Thoracic aorta (tissue), 2 donors: ENCODE measurements at regions not wholly inside any gene's neighbourhood (a gene's known extent, or its start where the extent isn't known, plus 50 kb on each side); places are given as distances from the start of the nearest gene placed in this dataset.

ENCODE experiments used
- ATAC-seq: fragments of 150-250 bp; one replicate; pipeline ENCODE4 v1.8.0; 2017; ENCODE audit warnings: low read depth; ENCODE audit not compliant: insufficient number of reproducible peaks, low FRiP score
- DNase-seq: peaks from one replicate; pipeline ENCODE4 v3.0.0-alpha.2; 2020; ENCODE audit warnings: low spot score
- H3K27ac ChIP-seq, 2 donors: fragments of 200-600 bp; sonication (generic); 1 replicate in 1 of 2; 2 replicates in 1 of 2; pipeline ENCODE4 v1.5.1; 2016; ENCODE audit warnings: mild to moderate bottlenecking in 2 of 2, moderate library complexity in 2 of 2
- H3K27me3 ChIP-seq: fragments of 200-600 bp; sonication (generic); replicated peaks from 2 replicates; pipeline ENCODE4 v1.6.0; 2016; ENCODE audit warnings: mild to moderate bottlenecking; ENCODE audit not compliant: insufficient read depth
- H3K36me3 ChIP-seq: fragments of 200-600 bp; sonication (generic); one replicate; pipeline ENCODE4 v1.5.1; 2016
- H3K4me1 ChIP-seq, 2 donors: fragments of 200-600 bp; sonication (generic); 1 replicate in 1 of 2; 2 replicates in 1 of 2; pipeline versions ENCODE4 v1.5.1 to v1.6.0; 2016; ENCODE audit warnings: low read depth in 2 of 2, mild to moderate bottlenecking in 1 of 2; ENCODE audit not compliant: control insufficient read depth in 1 of 2
- H3K4me3 ChIP-seq: fragments of 200-600 bp; sonication (generic); 2 replicates; pipeline ENCODE4 v1.5.1; 2016; ENCODE audit warnings: mild to moderate bottlenecking
- H3K9me3 ChIP-seq: fragments of 200-600 bp; sonication (generic); 2 replicates; pipeline ENCODE4 v1.5.1; 2016
- CTCF ChIP-seq: fragments of 200-600 bp; sonication (generic); IDR thresholded peaks from one replicate; pipeline ENCODE4 v1.5.1; 2019; ENCODE audit warnings: antibody characterized with exemption

GRCh38 chr12:86774841-86775388, 518.7 kb upstream of the MGAT4C start:
- Histone ChIP-seq H3K36me3 (no peaks in the 10 kb centered on the region), H3K27me3 (no peaks in the 10 kb centered on the region), H3K4me1 (peaks cover 0 to 14% of the 10 kb centered on the region in 2 donors), H3K27ac (no peak overlapping the region), H3K4me3 (no peak overlapping the region), H3K9me3 (no peaks in the 10 kb centered on the region)
- ATAC-seq, result no peak
- no peak for TF ChIP-seq CTCF
- DNase-seq, result no peak

GRCh38 chr12:86772696-86773095, 516.5 kb upstream of the MGAT4C start:
- Histone ChIP-seq H3K27me3 (no peaks in the 10 kb centered on the region), H3K27ac (no peak overlapping the region), H3K4me3 (no peak overlapping the region), H3K36me3 (no peaks in the 10 kb centered on the region), H3K9me3 (no peaks in the 10 kb centered on the region), H3K4me1 (peaks cover 0 to 5% of the 10 kb centered on the region in 2 donors)
- no peak for TF ChIP-seq CTCF
- ATAC-seq (no peak), DNase-seq (no peak)

GRCh38 chr12:86770871-86771270, 514.7 kb upstream of the MGAT4C start:
- H3K27ac ChIP-seq, result no peak overlapping the region
- ATAC-seq, result no peak
- H3K4me1 ChIP-seq, result no peaks in the 10 kb centered on the region
- no peaks in the 10 kb centered on the region for H3K27me3 ChIP-seq
- no peaks in the 10 kb centered on the region for H3K9me3 ChIP-seq
- TF ChIP-seq CTCF, result no peak
- no peaks in the 10 kb centered on the region for H3K36me3 ChIP-seq
- no peak for DNase-seq
- no peak overlapping the region for H3K4me3 ChIP-seq

- Histone ChIP-seq H3K27me3 (no peaks in the 10 kb centered on the region), H3K4me3 (no peak overlapping the region), H3K27ac (no peak overlapping the region), H3K4me1 (no peaks in the 10 kb centered on the region), H3K36me3 (no peaks in the 10 kb centered on the region), H3K9me3 (no peaks in the 10 kb centered on the region)
- no peak for DNase-seq
- TF ChIP-seq CTCF, result no peak
- no peak for ATAC-seq
Measured at GRCh38 chr12:86748894-86749293, 492.7 kb upstream of the MGAT4C start.

- Histone ChIP-seq H3K4me3 (no peak overlapping the region), H3K27ac (no peak overlapping the region), H3K27me3 (no peaks in the 10 kb centered on the region), H3K36me3 (no peaks in the 10 kb centered on the region), H3K9me3 (no peaks in the 10 kb centered on the region), H3K4me1 (no peaks in the 10 kb centered on the region)
- DNase-seq (no peak), ATAC-seq (no peak)
- no peak for TF ChIP-seq CTCF
Measured at GRCh38 chr12:86744547-86745212, 488.5 kb upstream of the MGAT4C start.
